Dermis blood vessel endothelial cell (primary cell): ENCODE measurements at regions not wholly inside any gene's neighbourhood (a gene's known extent, or its start where the extent isn't known, plus 50 kb on each side); places are given as distances from the start of the nearest gene placed in this dataset.

Experiments
- DNase-seq: peaks from one replicate; pipeline ENCODE4 v3.0.0; 2010

GRCh38 chr12:89181271-89181920 is 170.9 kb downstream of the DUSP6 start:
- peak; percentile 86 for DNase-seq

- no peak for DNase-seq
Observed at GRCh38 chr12:89180496-89180895, 171.8 kb downstream of the DUSP6 start.

GRCh38 chr12:89179983-89180382 is 172.3 kb downstream of the DUSP6 start:
- DNase-seq = peak; percentile 91

GRCh38 chr12:89179245-89179644 is 173.1 kb downstream of the DUSP6 start:
- DNase-seq = no peak

GRCh38 chr12:89177802-89178395 is 174.4 kb downstream of the DUSP6 start:
- no peak for DNase-seq

GRCh38 chr12:89176676-89177075 is 175.6 kb downstream of the DUSP6 start:
- no peak for DNase-seq

GRCh38 chr12:89173678-89174077 is 178.6 kb downstream of the DUSP6 start:
- no peak for DNase-seq

GRCh38 chr12:89173096-89173495 is 179.2 kb downstream of the DUSP6 start:
- no peak for DNase-seq

GRCh38 chr12:89172224-89172623 is 180.1 kb downstream of the DUSP6 start:
- DNase-seq = no peak

- DNase-seq = no peak
Observed at GRCh38 chr12:89169321-89169720, 183.0 kb downstream of the DUSP6 start.

GRCh38 chr12:89167986-89168385 is 184.3 kb downstream of the DUSP6 start:
- DNase-seq = no peak

- DNase-seq = peak; percentile 91
Observed at GRCh38 chr12:89166525-89166934, 185.8 kb downstream of the DUSP6 start.

- no peak for DNase-seq
Observed at GRCh38 chr12:89166121-89166520, 186.2 kb downstream of the DUSP6 start.

GRCh38 chr12:89165703-89166102 is 186.6 kb downstream of the DUSP6 start:
- DNase-seq = no peak

- DNase-seq = peak; percentile 86
Observed at GRCh38 chr12:89163918-89164317, 188.4 kb downstream of the DUSP6 start.

- peak; percentile 95 for DNase-seq
Observed at GRCh38 chr12:89162589-89163261, 189.6 kb downstream of the DUSP6 start.

- DNase-seq = no peak
Observed at GRCh38 chr12:89161557-89161956, 190.7 kb downstream of the DUSP6 start.

- DNase-seq = peak; percentile 65
Observed at GRCh38 chr12:89160716-89161123, 191.6 kb downstream of the DUSP6 start.

GRCh38 chr12:89157413-89157812 is 194.9 kb downstream of the DUSP6 start:
- no peak for DNase-seq

GRCh38 chr12:89156862-89157262 is 195.4 kb downstream of the DUSP6 start:
- DNase-seq = peak; percentile 73

- DNase-seq = peak; percentile 58
Observed at GRCh38 chr12:89156340-89156739, 196.0 kb downstream of the DUSP6 start.

- peak; percentile 24 for DNase-seq
Observed at GRCh38 chr12:89155826-89156225, 196.5 kb downstream of the DUSP6 start.

GRCh38 chr12:89154743-89155499 is 197.4 kb downstream of the DUSP6 start:
- no peak for DNase-seq
